Nephron (organoid): ENCODE measurements at regions not wholly inside any gene's neighbourhood (a gene's known extent, or its start where the extent isn't known, plus 50 kb on each side); places are given as distances from the start of the nearest gene placed in this dataset.

Experiments used
- H3K27ac Mint-ChIP-seq, 3 experiments: 2 replicates each; pipeline ENCODE4 v1.8.0; 2020; ENCODE audit warnings: mixed read lengths in 3 of 3, mild to moderate bottlenecking in 2 of 3, moderate library complexity in 1 of 3
- H3K27me3 Mint-ChIP-seq: 2 replicates; pipeline ENCODE4 v1.8.0; 2021; ENCODE audit warnings: low read depth, mild to moderate bottlenecking, moderate library complexity, mixed read lengths
- H3K36me3 Mint-ChIP-seq: 2 replicates; pipeline ENCODE4 v1.8.0; 2020; ENCODE audit warnings: low read depth, mixed read lengths
- H3K4me1 Mint-ChIP-seq: 2 replicates; pipeline ENCODE4 v1.8.0; 2020; ENCODE audit warnings: mixed read lengths
- H3K4me3 Mint-ChIP-seq, 3 experiments: 2 replicates each; pipeline ENCODE4 v1.8.0; 2020; ENCODE audit warnings: mild to moderate bottlenecking in 3 of 3, mixed read lengths in 3 of 3, moderate library complexity in 2 of 3
- H3K9me3 Mint-ChIP-seq: 2 replicates; pipeline ENCODE4 v1.8.0; 2020; ENCODE audit warnings: mixed read lengths
- CTCF ChIP-seq, 3 experiments: fragments of 200-600 bp; sonication (generic); IDR thresholded peaks; one replicate each; pipeline ENCODE4 v1.5.0; 2021; ENCODE audit warnings: antibody characterized with exemption in 3 of 3; ENCODE audit not compliant: unreplicated experiment in 3 of 3

DNA sequence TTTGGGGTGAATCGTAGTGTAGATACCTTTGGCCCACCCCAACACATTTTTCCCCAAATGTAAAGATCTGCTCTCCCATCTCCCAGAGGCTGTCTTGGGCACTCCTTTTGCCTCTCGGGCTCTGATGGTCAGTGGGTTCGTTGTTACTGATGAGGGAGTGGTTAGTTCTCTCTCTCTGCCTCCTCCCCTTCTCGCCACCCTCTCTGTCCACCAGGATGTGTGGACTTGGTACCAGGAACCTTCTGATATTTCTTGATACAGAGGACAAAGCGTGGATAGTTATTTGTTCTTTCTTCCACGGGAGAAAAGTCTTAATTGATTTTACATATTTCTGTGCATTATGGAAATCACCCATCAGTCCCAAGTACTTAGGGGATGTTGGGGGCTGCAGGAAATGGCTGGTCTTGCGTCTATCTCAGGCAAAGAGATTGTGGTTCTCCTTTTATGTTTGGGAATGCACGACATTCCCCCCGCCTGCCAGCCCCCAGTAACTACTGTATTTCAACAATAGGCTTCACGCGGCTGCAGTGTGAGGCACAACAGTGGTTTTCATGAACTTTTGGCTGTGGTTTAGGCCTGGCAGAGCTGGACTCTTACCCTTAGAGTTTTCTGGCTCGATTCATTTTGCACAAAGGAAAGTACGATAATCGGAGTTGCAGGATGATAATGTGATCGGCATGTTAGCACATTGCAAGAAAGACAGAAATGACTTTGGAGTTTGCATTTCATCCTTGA, 79.0 kb upstream of the ZNF536 start:
- H3K4me1 Mint-ChIP-seq: peaks cover 4% of the 10 kb centered on the region
- no peak overlapping the region for H3K4me3 Mint-ChIP-seq
- no peaks in the 10 kb centered on the region for H3K36me3 Mint-ChIP-seq
- H3K9me3 Mint-ChIP-seq: no peaks in the 10 kb centered on the region
- no peak for TF ChIP-seq CTCF (IDR thresholded peaks at IDR 0.05; ENCODE audit: unreplicated experiment in 3 of 3)
- no peak overlapping the region for H3K27ac Mint-ChIP-seq
- H3K27me3 Mint-ChIP-seq: no peaks in the 10 kb centered on the region

DNA sequence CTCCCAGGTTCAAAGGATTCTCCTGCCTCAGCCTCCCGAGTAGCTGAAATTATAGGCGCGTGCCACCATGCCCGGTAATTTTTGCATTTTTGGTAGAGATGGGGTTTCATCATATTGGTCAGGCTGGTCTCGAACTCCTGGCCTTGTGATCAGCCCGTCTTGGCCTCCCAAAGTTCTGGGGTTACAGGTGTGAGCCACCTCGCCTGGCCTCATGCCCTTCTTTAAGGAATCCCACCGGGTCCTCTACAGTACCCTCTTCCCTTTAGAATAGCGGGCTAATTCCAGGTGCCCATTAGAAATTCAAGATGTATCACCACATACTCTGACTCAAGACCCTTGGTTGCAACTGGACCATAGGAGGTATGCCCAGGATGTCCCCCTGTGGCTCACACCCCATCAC, 74.2 kb upstream of the ZNF536 start:
- no peaks in the 10 kb centered on the region for H3K9me3 Mint-ChIP-seq
- H3K4me3 Mint-ChIP-seq: no peak overlapping the region

DNA sequence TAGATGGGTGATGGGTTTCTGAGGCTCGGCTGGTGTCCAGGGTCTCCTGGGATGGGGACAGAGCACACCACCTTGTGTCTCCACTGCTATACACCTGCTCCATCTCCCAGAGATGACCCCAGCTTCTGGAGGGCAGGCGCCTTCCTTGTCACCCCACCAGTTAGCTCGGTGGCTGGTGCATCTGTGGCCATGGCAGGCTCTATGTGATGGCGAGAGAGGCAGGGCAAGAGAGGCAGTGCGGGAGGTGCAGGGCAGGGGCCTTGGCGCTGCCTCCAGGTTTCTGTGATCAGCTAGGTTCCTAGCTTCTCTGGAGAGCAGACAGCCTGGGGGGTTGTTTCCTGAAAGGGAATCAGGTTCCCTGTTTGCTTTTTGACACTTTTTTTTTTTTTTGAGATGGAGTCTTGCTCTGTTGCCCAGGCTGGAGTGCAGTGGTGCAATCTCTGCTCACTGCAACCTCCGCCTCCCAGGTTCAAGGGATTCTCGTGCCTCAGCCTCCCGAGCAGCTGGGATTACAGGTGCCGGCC, 69.0 kb upstream of the ZNF536 start:
- TF ChIP-seq CTCF (IDR thresholded peaks at IDR 0.05; ENCODE audit: unreplicated experiment in 3 of 3): no peak
- Mint-ChIP-seq H3K36me3 (no peaks in the 10 kb centered on the region), H3K4me1 (peaks cover 17% of the 10 kb centered on the region), H3K4me3 (no peak overlapping the region), H3K27me3 (peaks cover 19% of the 10 kb centered on the region), H3K27ac (no peak overlapping the region), H3K9me3 (no peaks in the 10 kb centered on the region)

More for the DNA sequence above, 74.2 kb upstream of the ZNF536 start:
- Mint-ChIP-seq H3K27ac (no peak overlapping the region), H3K27me3 (peaks cover 14% of the 10 kb centered on the region), H3K36me3 (no peaks in the 10 kb centered on the region), H3K4me1 (peaks cover 4% of the 10 kb centered on the region)
- TF ChIP-seq CTCF (IDR thresholded peaks at IDR 0.05; ENCODE audit: unreplicated experiment in 3 of 3): no peak

GRCh38 chr19:30304540-30304939, 67.6 kb upstream of the ZNF536 start:
- H3K4me1 Mint-ChIP-seq: peaks cover 17% of the 10 kb centered on the region
- TF ChIP-seq CTCF (IDR thresholded peaks at IDR 0.05; ENCODE audit: unreplicated experiment in 3 of 3): no peak
- H3K27me3 Mint-ChIP-seq: peaks cover 19% of the 10 kb centered on the region
- no peaks in the 10 kb centered on the region for H3K36me3 Mint-ChIP-seq
- H3K4me3 Mint-ChIP-seq: no peak overlapping the region
- H3K9me3 Mint-ChIP-seq: no peaks in the 10 kb centered on the region
- no peak overlapping the region for H3K27ac Mint-ChIP-seq

DNA sequence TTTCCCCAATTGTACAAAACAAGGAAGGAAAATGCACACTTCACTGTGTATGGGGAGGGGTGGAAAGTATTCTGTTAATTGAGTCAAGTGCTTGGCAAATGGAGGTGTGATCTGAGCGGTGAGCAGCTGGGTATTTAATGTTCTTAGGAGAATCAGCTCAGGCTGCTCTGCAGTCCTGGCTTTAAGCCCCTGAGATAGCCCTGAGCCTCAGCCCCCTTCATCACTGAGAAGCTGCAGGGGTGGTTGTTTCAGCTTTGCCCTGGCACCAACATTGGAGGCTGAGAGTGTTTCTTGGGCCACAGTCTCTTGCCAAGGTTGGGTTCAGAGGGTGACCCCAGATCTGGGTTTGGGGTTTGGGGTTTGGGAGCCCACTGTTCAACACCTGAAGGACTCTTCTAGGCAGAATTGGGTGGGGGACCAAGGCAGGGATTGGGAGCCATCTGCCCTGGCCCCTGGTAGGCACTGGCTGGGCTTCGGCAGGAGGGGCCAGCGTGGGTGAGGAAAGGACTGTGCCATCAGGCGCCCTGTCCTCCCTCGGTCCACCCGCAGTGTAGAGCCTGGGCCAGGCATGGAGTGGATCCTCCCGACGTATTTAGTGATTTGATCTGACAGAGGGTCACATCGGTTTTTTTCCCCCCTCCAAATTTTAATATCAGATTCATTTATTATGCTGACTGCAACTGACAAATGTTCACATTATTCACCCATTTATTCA, 66.7 kb upstream of the ZNF536 start:
- Mint-ChIP-seq H3K4me1 (peaks cover 17% of the 10 kb centered on the region), H3K36me3 (no peaks in the 10 kb centered on the region), H3K9me3 (no peaks in the 10 kb centered on the region), H3K27ac (no peak overlapping the region), H3K27me3 (peaks cover 19% of the 10 kb centered on the region), H3K4me3 (no peak overlapping the region)
- TF ChIP-seq CTCF (IDR thresholded peaks at IDR 0.05; ENCODE audit: unreplicated experiment in 3 of 3): no peak
